ENCODE measurements at regions not wholly inside any gene's neighbourhood (a gene's known extent, or its start where the extent isn't known, plus 50 kb on each side); places are given as distances from the start of the nearest gene placed in this dataset.

GRCh38 chr5:84961193-84961592 is 576.5 kb upstream of the EDIL3 start:
- no peak for TF ChIP-seq TCF12 (IDR thresholded peaks at IDR 0.05; ENCODE audit: low read depth)

- TF ChIP-seq RAD21 (IDR thresholded peaks at IDR 0.05; ENCODE audit: low read depth) (no peak), EGR1 (IDR thresholded peaks at IDR 0.05) (no peak), YY1 (IDR thresholded peaks at IDR 0.05; ENCODE audit: low read depth) (no peak), CREB1 (IDR thresholded peaks at IDR 0.05; ENCODE audit: low read depth) (no peak), FOXM1 (IDR thresholded peaks at IDR 0.05; ENCODE audit: borderline replicate concordance, low read depth) (no peak), CEBPB (IDR thresholded peaks at IDR 0.05) (no peak), USF1 (IDR thresholded peaks at IDR 0.05) (no peak), TEAD4 (IDR thresholded peaks at IDR 0.05) (no peak), MAX (IDR thresholded peaks at IDR 0.05) (no peak), NFIC (IDR thresholded peaks at IDR 0.05) (no peak), TCF12 (IDR thresholded peaks at IDR 0.05; ENCODE audit: low read depth) (no peak), TAF1 (IDR thresholded peaks at IDR 0.05; ENCODE audit: low read depth) (no peak), EP300 (IDR thresholded peaks at IDR 0.05; ENCODE audit: borderline replicate concordance) (no peak)
- TF ChIP-seq, protein P1, sequence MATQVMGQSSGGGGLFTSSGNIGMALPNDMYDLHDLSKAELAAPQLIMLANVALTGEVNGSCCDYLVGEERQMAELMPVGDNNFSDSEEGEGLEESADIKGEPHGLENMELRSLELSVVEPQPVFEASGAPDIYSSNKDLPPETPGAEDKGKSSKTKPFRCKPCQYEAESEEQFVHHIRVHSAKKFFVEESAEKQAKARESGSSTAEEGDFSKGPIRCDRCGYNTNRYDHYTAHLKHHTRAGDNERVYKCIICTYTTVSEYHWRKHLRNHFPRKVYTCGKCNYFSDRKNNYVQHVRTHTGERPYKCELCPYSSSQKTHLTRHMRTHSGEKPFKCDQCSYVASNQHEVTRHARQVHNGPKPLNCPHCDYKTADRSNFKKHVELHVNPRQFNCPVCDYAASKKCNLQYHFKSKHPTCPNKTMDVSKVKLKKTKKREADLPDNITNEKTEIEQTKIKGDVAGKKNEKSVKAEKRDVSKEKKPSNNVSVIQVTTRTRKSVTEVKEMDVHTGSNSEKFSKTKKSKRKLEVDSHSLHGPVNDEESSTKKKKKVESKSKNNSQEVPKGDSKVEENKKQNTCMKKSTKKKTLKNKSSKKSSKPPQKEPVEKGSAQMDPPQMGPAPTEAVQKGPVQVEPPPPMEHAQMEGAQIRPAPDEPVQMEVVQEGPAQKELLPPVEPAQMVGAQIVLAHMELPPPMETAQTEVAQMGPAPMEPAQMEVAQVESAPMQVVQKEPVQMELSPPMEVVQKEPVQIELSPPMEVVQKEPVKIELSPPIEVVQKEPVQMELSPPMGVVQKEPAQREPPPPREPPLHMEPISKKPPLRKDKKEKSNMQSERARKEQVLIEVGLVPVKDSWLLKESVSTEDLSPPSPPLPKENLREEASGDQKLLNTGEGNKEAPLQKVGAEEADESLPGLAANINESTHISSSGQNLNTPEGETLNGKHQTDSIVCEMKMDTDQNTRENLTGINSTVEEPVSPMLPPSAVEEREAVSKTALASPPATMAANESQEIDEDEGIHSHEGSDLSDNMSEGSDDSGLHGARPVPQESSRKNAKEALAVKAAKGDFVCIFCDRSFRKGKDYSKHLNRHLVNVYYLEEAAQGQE (IDR thresholded peaks at IDR 0.05; ENCODE audit: low read depth), result no peak
These were observed 577.2 kb upstream of the EDIL3 start for GRCh38 chr5:84961903-84962302.

- TF ChIP-seq CEBPB (IDR thresholded peaks at IDR 0.05), result no peak
These were observed 598.4 kb upstream of the EDIL3 start for GRCh38 chr5:84983093-84983492.

DNA sequence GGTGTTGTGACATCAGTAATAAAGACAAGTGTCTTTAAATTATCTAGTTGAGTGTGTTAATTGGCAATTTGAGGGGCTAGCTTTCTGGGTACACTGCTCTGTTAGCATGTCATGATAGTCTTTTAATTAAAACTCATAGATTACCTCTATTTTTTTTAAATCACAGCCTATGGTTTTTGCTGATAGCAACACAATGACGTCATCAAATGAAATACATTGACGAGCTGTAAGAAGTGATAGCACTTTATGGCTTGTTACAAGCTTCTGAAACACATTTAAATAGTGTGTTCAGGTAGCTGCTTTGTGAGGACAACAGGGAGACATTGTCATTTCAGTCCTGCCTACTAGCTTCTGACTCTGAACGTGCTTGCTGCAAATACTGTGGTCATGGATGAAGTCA is 600.5 kb upstream of the EDIL3 start:
- no peak for TF ChIP-seq RAD21 (IDR thresholded peaks at IDR 0.05; ENCODE audit: low read depth)
- TF ChIP-seq, protein P1 (IDR thresholded peaks at IDR 0.05; ENCODE audit: low read depth), result no peak
- TF ChIP-seq ZBTB7A (IDR thresholded peaks at IDR 0.05; ENCODE audit: low read depth), result no peak
- no peak for TF ChIP-seq CEBPB (IDR thresholded peaks at IDR 0.05)

DNA sequence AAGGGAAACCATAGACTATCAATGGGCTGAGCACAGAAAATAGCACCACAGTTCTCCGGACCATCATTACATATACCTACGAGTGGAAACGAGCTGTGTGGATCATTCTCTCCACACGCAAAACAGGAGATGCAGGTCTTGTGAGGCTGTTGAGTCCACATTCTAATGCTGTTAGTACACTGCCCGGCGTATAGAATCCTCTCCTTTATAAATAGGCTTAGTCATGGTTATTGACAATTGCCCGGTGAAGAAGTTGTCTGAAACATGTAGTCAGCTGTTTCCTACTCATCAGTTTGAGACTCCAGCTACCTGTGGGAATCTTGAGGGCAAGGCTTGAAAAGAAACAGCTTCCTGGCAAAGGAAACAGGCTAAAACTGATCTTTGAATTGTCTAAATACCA is 602.0 kb upstream of the EDIL3 start:
- TF ChIP-seq TCF12 (IDR thresholded peaks at IDR 0.05; ENCODE audit: low read depth), result no peak

DNA sequence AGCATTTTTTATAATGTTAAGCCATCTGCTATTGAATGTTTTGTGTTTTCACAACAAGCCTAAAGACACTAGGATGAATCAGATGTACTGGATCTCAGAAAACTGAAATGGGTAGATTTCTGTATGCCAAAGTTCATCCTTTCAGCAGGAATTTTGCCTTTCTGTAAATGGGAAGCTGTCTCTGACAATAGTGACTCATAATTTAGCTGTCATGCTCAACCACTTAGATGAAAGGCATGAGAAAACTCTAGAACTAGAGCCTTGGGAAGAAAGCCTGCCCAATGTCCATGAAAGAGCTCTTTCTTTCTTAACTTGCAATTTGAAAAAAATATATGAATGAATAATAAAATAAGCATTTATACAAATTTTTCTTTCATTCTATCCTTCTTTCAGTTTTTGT is 616.0 kb upstream of the EDIL3 start:
- no peak for TF ChIP-seq EGR1 (IDR thresholded peaks at IDR 0.05)
- TF ChIP-seq MAX (IDR thresholded peaks at IDR 0.05), result no peak
- TF ChIP-seq RAD21 (IDR thresholded peaks at IDR 0.05; ENCODE audit: low read depth), result no peak
- no peak for TF ChIP-seq CREB1 (IDR thresholded peaks at IDR 0.05; ENCODE audit: low read depth)
- TF ChIP-seq, protein P1 (IDR thresholded peaks at IDR 0.05; ENCODE audit: low read depth), result no peak
- TF ChIP-seq NFIC (IDR thresholded peaks at IDR 0.05), result no peak
- no peak for TF ChIP-seq EP300 (IDR thresholded peaks at IDR 0.05; ENCODE audit: borderline replicate concordance)
- no peak for TF ChIP-seq FOXM1 (IDR thresholded peaks at IDR 0.05; ENCODE audit: borderline replicate concordance, low read depth)
- no peak for TF ChIP-seq TAF1 (IDR thresholded peaks at IDR 0.05; ENCODE audit: low read depth)
- TF ChIP-seq CEBPB (IDR thresholded peaks at IDR 0.05), result no peak
- no peak for TF ChIP-seq TEAD4 (IDR thresholded peaks at IDR 0.05)
- no peak for TF ChIP-seq ZBTB7A (IDR thresholded peaks at IDR 0.05; ENCODE audit: low read depth)
- TF ChIP-seq USF1 (IDR thresholded peaks at IDR 0.05), result no peak
- TF ChIP-seq YY1 (IDR thresholded peaks at IDR 0.05; ENCODE audit: low read depth), result no peak
- TF ChIP-seq TCF12 (IDR thresholded peaks at IDR 0.05; ENCODE audit: low read depth), result no peak
